Ovary (tissue), 7 donors: ENCODE measurements at regions not wholly inside any gene's neighbourhood (a gene's known extent, or its start where the extent isn't known, plus 50 kb on each side); places are given as distances from the start of the nearest gene placed in this dataset.

ENCODE experiments used
- DNase-seq, 5 donors: peaks; one replicate each; pipeline ENCODE4 v3.0.0-alpha.2; 2019 to 2020
- H3K27ac ChIP-seq, 2 donors: fragments of 200-600 bp; one replicate each; pipeline versions ENCODE4 v1.5.1 to v1.8.0; 2019 to 2022
- H3K27me3 ChIP-seq: fragments of 200-600 bp; one replicate; pipeline ENCODE4 v1.8.0; 2022
- H3K36me3 ChIP-seq: fragments of 200-600 bp; sonication (generic); one replicate; pipeline ENCODE4 v1.5.1; 2019
- H3K4me1 ChIP-seq: one replicate; pipeline ENCODE4 v1.8.1; 2013; ENCODE audit warnings: mild to moderate bottlenecking, moderate library complexity; ENCODE audit not compliant: insufficient read depth
- H3K4me3 ChIP-seq: fragments of 200-600 bp; sonication (generic); one replicate; pipeline ENCODE4 v1.5.1; 2017
- H3K9me3 ChIP-seq, 2 donors: fragments of 200-600 bp in 1 of 2; sonication (generic) in 1 of 2; one replicate each; pipeline versions ENCODE4 v1.5.1 to v1.8.1; 2013 to 2019; ENCODE audit warnings: mild to moderate bottlenecking in 1 of 2, moderate library complexity in 1 of 2
- CTCF ChIP-seq, 3 donors: fragments of 450-650 bp in 2 of 3; fragments of 200-600 bp in 1 of 3; IDR thresholded peaks; one replicate each; pipeline versions ENCODE4 v1.5.1 to v1.8.0; 2016 to 2022; ENCODE audit warnings: antibody characterized with exemption in 3 of 3, mild to moderate bottlenecking in 1 of 3
- EP300 ChIP-seq: sonication (generic); formaldehyde crosslinking; IDR thresholded peaks from one replicate; pipeline ENCODE4 v1.6.1; 2017; ENCODE audit warnings: antibody characterized with exemption
- POLR2A ChIP-seq: fragments of 450-650 bp; IDR thresholded peaks from one replicate; pipeline ENCODE4 v1.6.1; 2017; ENCODE audit warnings: antibody characterized with exemption, mild to moderate bottlenecking, moderate library complexity
- WGBS, 3 donors: extraction: QIAGEN DNeasy Blood & Tissue Kit in 1 of 3; methylation state at CpG; one replicate each; pipeline versions ENCODE4 v1.1.5 to v1.1.7; 2013 to 2017; 5-methylcytosine and 5-hydroxymethylcytosine counted together
- intact Hi-C, 4 donors: fragments of 100-400 bp; cut with DNase I; formaldehyde crosslinking; loops; one replicate each; pipeline versions ENCODE4 v1.11.0 to v1.15.1; 2022 to 2023
- donor health status: DM: no; HTN: no; CAD: no; lungs with moderate emphysema.
- donor health status: DM: no; HTN: no; CAD: no.
- donor health status: Bipolar disorder and iron deficiency.
- donor health status: DM: no; HTN: no; CAD: no.
- donor health status: DM: yes; HTN: yes; CAD: no.

GRCh38 chr2:150850641-150851040, 363.2 kb upstream of the RND3 start:
- no peak for DNase-seq
- Histone ChIP-seq H3K36me3 (no peaks in the 10 kb centered on the region), H3K9me3 (no peaks in the 10 kb centered on the region), H3K27me3 (no peaks in the 10 kb centered on the region), H3K4me1 (no peaks in the 10 kb centered on the region), H3K4me3 (no peak overlapping the region), H3K27ac (no peak overlapping the region)
- TF ChIP-seq POLR2A (no peak), EP300 (no peak), CTCF (IDR thresholded peaks at IDR 0.05) (no peak)
- intact Hi-C loops: no loop called here

GRCh38 chr2:150847578-150847977, 360.1 kb upstream of the RND3 start:
- Histone ChIP-seq H3K27me3 (no peaks in the 10 kb centered on the region), H3K9me3 (no peaks in the 10 kb centered on the region), H3K4me3 (no peak overlapping the region), H3K4me1 (no peaks in the 10 kb centered on the region), H3K36me3 (no peaks in the 10 kb centered on the region), H3K27ac (no peak overlapping the region)
- intact Hi-C loops: no loop called here
- WGBS, 3 donors: 72 to 75% (median 73%) methylated on average over 3 of the region's 3 CpGs
- no peak for DNase-seq
- TF ChIP-seq POLR2A (no peak), CTCF (IDR thresholded peaks at IDR 0.05) (no peak), EP300 (no peak)

- Histone ChIP-seq H3K4me3 (no peak overlapping the region), H3K4me1 (no peaks in the 10 kb centered on the region), H3K27ac (no peak overlapping the region), H3K9me3 (no peaks in the 10 kb centered on the region), H3K36me3 (no peaks in the 10 kb centered on the region), H3K27me3 (no peaks in the 10 kb centered on the region)
- intact Hi-C loops: no loop called here
- no peak for DNase-seq
- no peak for TF ChIP-seq POLR2A
- TF ChIP-seq EP300: no peak
- no peak for TF ChIP-seq CTCF (IDR thresholded peaks at IDR 0.05)
- 57 to 79% (median 61%) methylated on average over 1 of the region's 1 CpG for WGBS, 3 donors
Measured at GRCh38 chr2:150846691-150847090, 359.2 kb upstream of the RND3 start.

GRCh38 chr2:150832686-150833085, 345.2 kb upstream of the RND3 start:
- 67 to 82% (median 73%) methylated on average over 2 of the region's 2 CpGs for WGBS, 3 donors
- DNase-seq: no peak
- TF ChIP-seq POLR2A: no peak
- no peak overlapping the region for H3K4me3 ChIP-seq
- H3K4me1 ChIP-seq: no peaks in the 10 kb centered on the region
- no peaks in the 10 kb centered on the region for H3K36me3 ChIP-seq
- H3K9me3 ChIP-seq: no peaks in the 10 kb centered on the region
- H3K27me3 ChIP-seq: no peaks in the 10 kb centered on the region
- H3K27ac ChIP-seq: no peak overlapping the region
- intact Hi-C loops: no loop called here

GRCh38 chr2:150824118-150824517, 336.7 kb upstream of the RND3 start:
- DNase-seq: no peak
- H3K36me3 ChIP-seq: no peaks in the 10 kb centered on the region
- H3K27ac ChIP-seq: no peak overlapping the region
- H3K9me3 ChIP-seq: no peaks in the 10 kb centered on the region
- no peaks in the 10 kb centered on the region for H3K4me1 ChIP-seq
- TF ChIP-seq EP300 (no peak), CTCF (IDR thresholded peaks at IDR 0.05) (no peak), POLR2A (no peak)
- intact Hi-C loops: no loop called here
- no peak overlapping the region for H3K4me3 ChIP-seq
- WGBS, 3 donors: 0 to 39% (median 0%) methylated on average over 1 of the region's 1 CpG
- H3K27me3 ChIP-seq: no peaks in the 10 kb centered on the region
